ENCODE measurements at regions not wholly inside any gene's neighbourhood (a gene's known extent, or its start where the extent isn't known, plus 50 kb on each side); places are given as distances from the start of the nearest gene placed in this dataset.

DNA sequence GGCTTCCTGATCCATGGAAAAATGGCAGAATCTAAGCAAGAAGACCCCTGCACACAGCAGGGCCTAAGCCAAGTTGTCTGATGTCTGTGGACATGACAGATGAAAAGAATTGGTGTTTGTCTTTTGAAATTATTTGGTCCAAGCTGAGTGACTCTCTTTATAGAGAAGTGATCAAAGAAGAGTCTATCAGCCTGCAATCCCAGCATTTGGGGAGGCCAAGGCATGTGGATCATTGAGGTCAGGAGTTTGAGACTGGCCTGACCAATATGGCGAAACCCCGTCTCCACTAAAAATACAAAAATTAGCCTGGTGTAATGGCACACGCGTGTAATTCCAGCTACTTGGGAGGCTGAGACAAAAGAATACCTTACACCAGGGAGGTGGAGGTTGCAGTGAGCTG lies 64.8 kb upstream of the TUNAR start:
- no peaks in the 10 kb centered on the region for H3K4me1 ChIP-seq
- peaks cover 0 to 15% of the 10 kb centered on the region in 2 donors for H3K27me3 ChIP-seq
- H3K27ac ChIP-seq = no peak overlapping the region
- H3K36me3 ChIP-seq = no peaks in the 10 kb centered on the region
- DNase-seq = no peak
- H3K4me3 ChIP-seq = no peak overlapping the region
- H3K9me3 ChIP-seq = no peaks in the 10 kb centered on the region
- intact Hi-C loops (cut with DNase I; ENCODE audit: low total_unique reads) = no loop called here
- TF ChIP-seq, protein P1, sequence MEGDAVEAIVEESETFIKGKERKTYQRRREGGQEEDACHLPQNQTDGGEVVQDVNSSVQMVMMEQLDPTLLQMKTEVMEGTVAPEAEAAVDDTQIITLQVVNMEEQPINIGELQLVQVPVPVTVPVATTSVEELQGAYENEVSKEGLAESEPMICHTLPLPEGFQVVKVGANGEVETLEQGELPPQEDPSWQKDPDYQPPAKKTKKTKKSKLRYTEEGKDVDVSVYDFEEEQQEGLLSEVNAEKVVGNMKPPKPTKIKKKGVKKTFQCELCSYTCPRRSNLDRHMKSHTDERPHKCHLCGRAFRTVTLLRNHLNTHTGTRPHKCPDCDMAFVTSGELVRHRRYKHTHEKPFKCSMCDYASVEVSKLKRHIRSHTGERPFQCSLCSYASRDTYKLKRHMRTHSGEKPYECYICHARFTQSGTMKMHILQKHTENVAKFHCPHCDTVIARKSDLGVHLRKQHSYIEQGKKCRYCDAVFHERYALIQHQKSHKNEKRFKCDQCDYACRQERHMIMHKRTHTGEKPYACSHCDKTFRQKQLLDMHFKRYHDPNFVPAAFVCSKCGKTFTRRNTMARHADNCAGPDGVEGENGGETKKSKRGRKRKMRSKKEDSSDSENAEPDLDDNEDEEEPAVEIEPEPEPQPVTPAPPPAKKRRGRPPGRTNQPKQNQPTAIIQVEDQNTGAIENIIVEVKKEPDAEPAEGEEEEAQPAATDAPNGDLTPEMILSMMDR (IDR thresholded peaks at IDR 0.05) = no peak

DNA sequence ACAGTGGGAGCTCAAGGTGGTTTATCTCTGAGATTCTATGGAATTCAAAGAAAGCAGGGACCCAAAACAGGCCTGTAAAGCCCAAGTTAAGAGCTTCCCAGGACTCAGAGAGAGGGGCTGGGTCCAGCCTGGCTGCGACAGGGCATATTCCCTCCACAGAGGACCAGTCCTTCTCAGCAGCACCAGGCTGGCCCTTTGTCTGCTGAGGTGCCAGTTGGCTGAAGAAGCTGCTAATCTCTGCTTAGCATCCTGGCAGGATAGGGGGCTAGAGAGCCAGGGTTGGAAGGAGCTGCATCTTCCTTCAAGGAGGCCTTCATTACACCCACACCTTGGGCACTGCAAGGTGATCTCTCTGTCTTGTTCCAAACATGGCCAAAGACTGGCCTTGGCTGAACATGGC lies 68.3 kb upstream of the TUNAR start:
- no peak for DNase-seq
- TF ChIP-seq, protein P1 (IDR thresholded peaks at IDR 0.05) = no peak
- no peaks in the 10 kb centered on the region for H3K27me3 ChIP-seq
- H3K27ac ChIP-seq = no peak overlapping the region
- H3K9me3 ChIP-seq = peaks cover 0 to 21% (median 6%) of the 10 kb centered on the region in 3 donors
- no peaks in the 10 kb centered on the region for H3K36me3 ChIP-seq
- intact Hi-C loops (cut with DNase I; ENCODE audit: low total_unique reads) = no loop called here
- H3K4me3 ChIP-seq = no peak overlapping the region
- no peaks in the 10 kb centered on the region for H3K4me1 ChIP-seq

DNA sequence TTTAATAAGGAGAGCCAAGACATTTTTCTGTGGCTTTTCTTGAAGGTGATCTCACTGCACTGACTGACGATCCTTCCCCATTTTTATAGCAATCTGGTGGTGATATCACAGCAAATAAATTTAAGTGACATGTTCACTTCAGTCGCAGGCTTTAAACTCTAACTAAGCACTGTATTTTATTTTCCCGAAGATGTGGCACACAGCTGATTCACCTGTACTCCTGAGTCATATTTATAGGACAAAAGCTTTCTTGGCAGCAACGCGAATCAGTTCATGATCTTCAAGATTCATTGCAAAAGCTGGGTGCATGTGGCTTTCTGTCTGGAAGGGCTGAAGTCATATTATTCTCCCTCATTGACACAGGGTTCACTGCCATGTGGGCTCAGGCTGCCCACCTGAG lies 79.8 kb upstream of the TUNAR start:
- Histone ChIP-seq H3K4me1 (no peaks in the 10 kb centered on the region), H3K4me3 (no peak overlapping the region), H3K27ac (no peak overlapping the region), H3K27me3 (no peaks in the 10 kb centered on the region), H3K36me3 (no peaks in the 10 kb centered on the region), H3K9me3 (no peaks in the 10 kb centered on the region)
- no peak for DNase-seq
- TF ChIP-seq, protein P1 (IDR thresholded peaks at IDR 0.05) = no peak
- intact Hi-C loops (cut with DNase I; ENCODE audit: low total_unique reads) = no loop called here

DNA sequence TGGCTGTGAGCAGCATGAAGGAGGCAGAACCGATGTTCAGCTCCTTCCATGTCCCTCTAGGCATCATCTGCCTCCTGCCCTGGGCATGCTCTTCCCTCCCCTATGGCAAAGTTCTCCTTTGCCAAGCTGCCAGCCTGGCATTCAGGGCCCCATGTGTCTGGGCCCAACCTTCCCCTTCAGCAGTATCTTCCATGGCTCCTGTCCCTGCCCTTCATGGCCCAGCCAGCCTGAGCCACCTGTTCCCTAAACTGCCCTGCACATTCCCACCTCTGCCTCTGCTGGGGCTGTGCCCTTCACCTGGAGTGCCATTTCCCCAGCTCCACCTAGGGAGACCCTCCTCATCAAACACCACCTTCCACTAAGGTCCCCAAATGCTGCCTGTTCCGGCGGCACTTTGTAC lies 74.0 kb upstream of the TCL1A start:
- no peak overlapping the region for H3K27ac ChIP-seq
- no peak overlapping the region for H3K4me3 ChIP-seq
- no peaks in the 10 kb centered on the region for H3K4me1 ChIP-seq
- H3K9me3 ChIP-seq = no peaks in the 10 kb centered on the region
- intact Hi-C loops (cut with DNase I; ENCODE audit: low total_unique reads) = no loop called here
- no peaks in the 10 kb centered on the region for H3K36me3 ChIP-seq
- no peak for DNase-seq
- peaks cover 0 to 3% of the 10 kb centered on the region in 2 donors for H3K27me3 ChIP-seq
- TF ChIP-seq, protein P1 (IDR thresholded peaks at IDR 0.05) = no peak

DNA sequence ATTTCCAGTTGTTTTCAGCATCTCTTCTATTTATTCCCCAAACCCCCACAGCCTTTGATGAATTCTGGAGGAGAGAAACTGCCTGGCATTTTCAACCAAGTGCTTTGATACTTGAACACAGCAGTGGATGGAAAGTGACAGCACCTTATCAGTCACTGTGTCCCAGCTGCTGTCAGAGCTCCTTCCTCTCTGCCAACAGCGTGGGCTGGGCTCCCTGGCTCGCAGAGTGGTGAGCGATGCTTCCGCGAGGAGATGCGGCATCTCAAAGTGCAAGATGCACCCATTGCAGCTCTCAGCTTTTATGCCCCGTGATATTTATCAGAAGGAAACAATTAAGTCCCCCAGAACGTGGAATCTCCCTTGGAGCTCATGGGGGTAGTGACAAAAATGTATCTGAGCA lies 72.6 kb upstream of the TCL1A start:
- no peak for DNase-seq
- TF ChIP-seq, protein P1 (IDR thresholded peaks at IDR 0.05) = no peak
- Histone ChIP-seq H3K27me3 (peaks cover 0 to 3% of the 10 kb centered on the region in 2 donors), H3K4me1 (no peaks in the 10 kb centered on the region), H3K9me3 (no peaks in the 10 kb centered on the region), H3K4me3 (no peak overlapping the region), H3K27ac (no peak overlapping the region), H3K36me3 (no peaks in the 10 kb centered on the region)
- intact Hi-C loops (cut with DNase I; ENCODE audit: low total_unique reads) = no loop called here

DNA sequence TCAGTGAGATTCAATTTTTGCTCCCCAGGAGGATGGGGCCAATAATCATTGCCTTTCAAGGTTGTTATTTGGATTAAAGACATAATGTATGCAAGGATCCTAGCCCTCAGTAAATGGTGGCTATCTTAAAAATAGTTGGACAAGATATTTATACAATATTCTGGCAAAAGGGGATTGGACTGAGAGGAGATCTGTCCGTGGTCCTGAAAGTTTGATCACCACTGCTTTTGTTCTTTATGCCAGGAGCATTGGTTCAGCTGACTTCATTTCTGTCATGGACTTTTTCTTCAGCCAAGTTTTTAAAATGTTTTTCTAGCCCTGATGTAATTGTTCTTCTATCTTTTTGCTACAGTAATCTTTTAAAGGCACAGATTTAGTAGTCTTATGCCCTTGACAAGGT lies 70.2 kb upstream of the TCL1A start:
- TF ChIP-seq, protein P1 (IDR thresholded peaks at IDR 0.05) = no peak
- no peaks in the 10 kb centered on the region for H3K36me3 ChIP-seq
- intact Hi-C loops (cut with DNase I; ENCODE audit: low total_unique reads) = no loop called here
- no peaks in the 10 kb centered on the region for H3K4me1 ChIP-seq
- no peak overlapping the region for H3K27ac ChIP-seq
- H3K4me3 ChIP-seq = no peak overlapping the region
- DNase-seq = no peak
- H3K9me3 ChIP-seq = no peaks in the 10 kb centered on the region
- peaks cover 0 to 3% of the 10 kb centered on the region in 2 donors for H3K27me3 ChIP-seq

All from tibial artery (tissue), 4 donors.